ENCODE measurements at regions not wholly inside any gene's neighbourhood (a gene's known extent, or its start where the extent isn't known, plus 50 kb on each side); places are given as distances from the start of the nearest gene placed in this dataset.

- DNase-seq, result no peak
Measured at GRCh38 chr2:238963161-238963970, 115.5 kb downstream of the TWIST2 start.

GRCh38 chr2:238963971-238964328, 116.1 kb downstream of the TWIST2 start:
- no peak for DNase-seq

- DNase-seq, result no peak
Measured at GRCh38 chr2:238964544-238965067, 116.7 kb downstream of the TWIST2 start.

- DNase-seq, result no peak
Measured at GRCh38 chr2:238965371-238966071, 117.6 kb downstream of the TWIST2 start.

- DNase-seq, result no peak
Measured at GRCh38 chr2:238966072-238966937, 118.4 kb downstream of the TWIST2 start.

GRCh38 chr2:238967031-238967977, 119.4 kb downstream of the TWIST2 start:
- no peak for DNase-seq

- DNase-seq, result no peak
Measured at GRCh38 chr2:238967978-238968360, 120.1 kb downstream of the TWIST2 start.

- no peak for DNase-seq
Measured at GRCh38 chr2:238968616-238969384, 120.9 kb downstream of the TWIST2 start.

GRCh38 chr2:238969857-238970256, 122.0 kb downstream of the TWIST2 start:
- no peak for DNase-seq

- DNase-seq, result peak; percentile 57
Measured at GRCh38 chr2:238970553-238971081, 122.7 kb downstream of the TWIST2 start.

- no peak for DNase-seq
Measured at GRCh38 chr2:238971318-238972145, 123.6 kb downstream of the TWIST2 start.

- no peak for DNase-seq
Measured at GRCh38 chr2:238972146-238972445, 124.2 kb downstream of the TWIST2 start.

GRCh38 chr2:238973038-238973739, 125.3 kb downstream of the TWIST2 start:
- DNase-seq, result no peak

GRCh38 chr2:238974081-238974480, 126.2 kb downstream of the TWIST2 start:
- DNase-seq, result no peak

GRCh38 chr2:238974501-238975166, 126.7 kb downstream of the TWIST2 start:
- DNase-seq, result no peak

- no peak for DNase-seq
Measured at GRCh38 chr2:238975408-238975807, 127.5 kb downstream of the TWIST2 start.

GRCh38 chr2:238978497-238978896, 130.6 kb downstream of the TWIST2 start:
- DNase-seq, result no peak

- DNase-seq, result no peak
Measured at GRCh38 chr2:238979636-238980035, 131.8 kb downstream of the TWIST2 start.
